IPS-15b (cell line): ENCODE measurements at regions not wholly inside any gene's neighbourhood (a gene's known extent, or its start where the extent isn't known, plus 50 kb on each side); places are given as distances from the start of the nearest gene placed in this dataset.
A peak's percentile ranks its signal among the peaks of the same experiment; 100 is the strongest.

ENCODE experiments used
- H3K27me3 ChIP-seq: one replicate; pipeline ENCODE4 v1.6.1; 2013; ENCODE audit warnings: low read length; ENCODE audit not compliant: control insufficient read depth, insufficient read depth
- H3K36me3 ChIP-seq: one replicate; pipeline ENCODE4 v1.6.1; 2013; ENCODE audit warnings: low read length; ENCODE audit not compliant: control insufficient read depth, insufficient read depth
- H3K4me1 ChIP-seq: one replicate; pipeline ENCODE4 v1.6.1; 2013; ENCODE audit warnings: mild to moderate bottlenecking, low read length; ENCODE audit not compliant: control insufficient read depth, insufficient read depth
- H3K4me3 ChIP-seq: one replicate; pipeline ENCODE4 v1.5.1; 2013; ENCODE audit warnings: low read depth, low read length
- H3K9ac ChIP-seq: one replicate; pipeline ENCODE4 v1.6.1; 2013; ENCODE audit warnings: low read depth, mild to moderate bottlenecking, low read length
- H3K9me3 ChIP-seq: one replicate; pipeline ENCODE4 v1.6.1; 2013; ENCODE audit warnings: mild to moderate bottlenecking, low read length; ENCODE audit not compliant: control insufficient read depth, insufficient read depth

GRCh38 chr12:116430911-116431565 is 128.1 kb upstream of the MAP1LC3B2 start:
- no peaks in the 10 kb centered on the region for H3K27me3 ChIP-seq
- no peaks in the 10 kb centered on the region for H3K36me3 ChIP-seq
- no peak overlapping the region for H3K4me3 ChIP-seq
- H3K9ac ChIP-seq: no peak overlapping the region
- H3K4me1 ChIP-seq: peaks cover 17% of the 10 kb centered on the region
- H3K9me3 ChIP-seq: no peaks in the 10 kb centered on the region

GRCh38 chr12:116431677-116432300 is 127.4 kb upstream of the MAP1LC3B2 start:
- no peaks in the 10 kb centered on the region for H3K9me3 ChIP-seq
- H3K9ac ChIP-seq: no peak overlapping the region
- no peaks in the 10 kb centered on the region for H3K36me3 ChIP-seq
- no peak overlapping the region for H3K4me3 ChIP-seq
- H3K4me1 ChIP-seq: peaks cover 12% of the 10 kb centered on the region
- no peaks in the 10 kb centered on the region for H3K27me3 ChIP-seq

GRCh38 chr12:116432314-116432750 is 126.8 kb upstream of the MAP1LC3B2 start:
- Histone ChIP-seq H3K4me1 (peaks cover 12% of the 10 kb centered on the region), H3K27me3 (no peaks in the 10 kb centered on the region), H3K9me3 (no peaks in the 10 kb centered on the region)

GRCh38 chr12:116433249-116433648 is 125.9 kb upstream of the MAP1LC3B2 start:
- no peaks in the 10 kb centered on the region for H3K27me3 ChIP-seq
- no peak overlapping the region for H3K4me3 ChIP-seq
- H3K4me1 ChIP-seq: peaks cover 5% of the 10 kb centered on the region
- no peak overlapping the region for H3K9ac ChIP-seq
- no peaks in the 10 kb centered on the region for H3K9me3 ChIP-seq
- no peaks in the 10 kb centered on the region for H3K36me3 ChIP-seq

More at GRCh38 chr12:116432314-116432750, 126.8 kb upstream of the MAP1LC3B2 start:
- Histone ChIP-seq H3K4me3 (no peak overlapping the region), H3K36me3 (no peaks in the 10 kb centered on the region), H3K9ac (no peak overlapping the region)

- Histone ChIP-seq H3K4me1 (peaks cover 4% of the 10 kb centered on the region), H3K9ac (peak overlapping the region; percentile 4), H3K36me3 (no peaks in the 10 kb centered on the region), H3K27me3 (no peaks in the 10 kb centered on the region), H3K4me3 (no peak overlapping the region), H3K9me3 (no peaks in the 10 kb centered on the region)
Observed at GRCh38 chr12:116434155-116435011, 124.8 kb upstream of the MAP1LC3B2 start.

GRCh38 chr12:116435984-116436383 is 123.2 kb upstream of the MAP1LC3B2 start:
- H3K4me3 ChIP-seq: no peak overlapping the region
- no peaks in the 10 kb centered on the region for H3K9me3 ChIP-seq
- peaks cover 4% of the 10 kb centered on the region for H3K4me1 ChIP-seq
- no peaks in the 10 kb centered on the region for H3K27me3 ChIP-seq
- no peaks in the 10 kb centered on the region for H3K36me3 ChIP-seq
- H3K9ac ChIP-seq: no peak overlapping the region

GRCh38 chr12:116436561-116437249 is 122.5 kb upstream of the MAP1LC3B2 start:
- Histone ChIP-seq H3K9ac (no peak overlapping the region), H3K9me3 (no peaks in the 10 kb centered on the region), H3K4me3 (no peak overlapping the region), H3K27me3 (no peaks in the 10 kb centered on the region), H3K36me3 (no peaks in the 10 kb centered on the region), H3K4me1 (peaks cover 4% of the 10 kb centered on the region)

GRCh38 chr12:116441292-116441691 is 117.9 kb upstream of the MAP1LC3B2 start:
- Histone ChIP-seq H3K36me3 (no peaks in the 10 kb centered on the region), H3K9me3 (no peaks in the 10 kb centered on the region), H3K9ac (no peak overlapping the region)

GRCh38 chr12:116442304-116442703 is 116.9 kb upstream of the MAP1LC3B2 start:
- H3K4me3 ChIP-seq: no peak overlapping the region
- H3K9ac ChIP-seq: no peak overlapping the region
- no peaks in the 10 kb centered on the region for H3K4me1 ChIP-seq
- no peaks in the 10 kb centered on the region for H3K27me3 ChIP-seq
- H3K36me3 ChIP-seq: no peaks in the 10 kb centered on the region
- no peaks in the 10 kb centered on the region for H3K9me3 ChIP-seq

More at GRCh38 chr12:116441292-116441691, 117.9 kb upstream of the MAP1LC3B2 start:
- H3K4me3 ChIP-seq: no peak overlapping the region
- no peaks in the 10 kb centered on the region for H3K4me1 ChIP-seq
- no peaks in the 10 kb centered on the region for H3K27me3 ChIP-seq

- no peak overlapping the region for H3K4me3 ChIP-seq
- no peaks in the 10 kb centered on the region for H3K36me3 ChIP-seq
- no peak overlapping the region for H3K9ac ChIP-seq
- no peaks in the 10 kb centered on the region for H3K27me3 ChIP-seq
- H3K4me1 ChIP-seq: no peaks in the 10 kb centered on the region
- no peaks in the 10 kb centered on the region for H3K9me3 ChIP-seq
Observed at GRCh38 chr12:116442946-116443345, 116.2 kb upstream of the MAP1LC3B2 start.

- Histone ChIP-seq H3K9ac (no peak overlapping the region), H3K9me3 (no peaks in the 10 kb centered on the region), H3K27me3 (no peaks in the 10 kb centered on the region), H3K4me1 (no peaks in the 10 kb centered on the region), H3K36me3 (no peaks in the 10 kb centered on the region), H3K4me3 (no peak overlapping the region)
Observed at GRCh38 chr12:116443821-116444589, 115.2 kb upstream of the MAP1LC3B2 start.
